Suprapubic skin (tissue), 3 donors: ENCODE measurements at regions not wholly inside any gene's neighbourhood (a gene's known extent, or its start where the extent isn't known, plus 50 kb on each side); places are given as distances from the start of the nearest gene placed in this dataset.

Source experiments
- CTCF ChIP-seq, 2 donors: fragments of 200-600 bp in 1 of 2; fragments of 450-650 bp in 1 of 2; sonication (generic) in 1 of 2; IDR thresholded peaks; one replicate each; pipeline ENCODE4 v1.5.1; 2016 to 2019; ENCODE audit warnings: antibody characterized with exemption in 2 of 2, mild to moderate bottlenecking in 1 of 2, moderate library complexity in 1 of 2
- EP300 ChIP-seq: sonication (generic); formaldehyde crosslinking; IDR thresholded peaks from one replicate; pipeline ENCODE4 v1.6.1; 2017; ENCODE audit warnings: antibody characterized with exemption
- POLR2A ChIP-seq, 2 donors: fragments of 450-650 bp; IDR thresholded peaks; one replicate each; pipeline ENCODE4 v1.6.1; 2017; ENCODE audit warnings: antibody characterized with exemption in 2 of 2, mild to moderate bottlenecking in 2 of 2, moderate library complexity in 2 of 2

DNA sequence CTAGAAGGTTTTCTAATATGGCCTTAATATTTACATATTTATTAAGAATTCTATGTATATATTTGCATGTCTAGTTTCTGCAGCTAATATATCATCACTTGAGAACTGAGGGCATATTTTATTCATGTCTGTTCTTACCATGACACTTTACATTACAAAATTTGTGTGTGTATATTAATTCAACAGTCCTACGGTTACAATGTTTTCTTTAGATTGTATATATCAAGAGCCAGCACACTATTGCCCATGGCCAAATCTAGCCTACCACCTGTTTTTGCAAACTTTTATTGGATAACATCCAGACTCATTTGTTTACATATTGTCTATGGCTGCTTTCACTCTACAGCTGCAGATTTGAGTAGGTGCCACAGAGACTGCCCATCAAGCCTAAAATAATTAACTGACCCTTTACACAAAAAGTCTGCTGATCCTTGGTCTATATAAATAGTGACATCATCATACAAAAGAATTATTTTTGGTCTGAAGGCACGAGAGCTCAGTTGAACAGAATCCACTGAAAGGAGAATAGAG is 577.4 kb upstream of the PBX1 start:
- TF ChIP-seq CTCF (IDR thresholded peaks at IDR 0.05) (no peak), POLR2A (IDR thresholded peaks at IDR 0.05) (no peak), EP300 (no peak)
